ENCODE measurements at regions not wholly inside any gene's neighbourhood (a gene's known extent, or its start where the extent isn't known, plus 50 kb on each side); places are given as distances from the start of the nearest gene placed in this dataset.

DNA sequence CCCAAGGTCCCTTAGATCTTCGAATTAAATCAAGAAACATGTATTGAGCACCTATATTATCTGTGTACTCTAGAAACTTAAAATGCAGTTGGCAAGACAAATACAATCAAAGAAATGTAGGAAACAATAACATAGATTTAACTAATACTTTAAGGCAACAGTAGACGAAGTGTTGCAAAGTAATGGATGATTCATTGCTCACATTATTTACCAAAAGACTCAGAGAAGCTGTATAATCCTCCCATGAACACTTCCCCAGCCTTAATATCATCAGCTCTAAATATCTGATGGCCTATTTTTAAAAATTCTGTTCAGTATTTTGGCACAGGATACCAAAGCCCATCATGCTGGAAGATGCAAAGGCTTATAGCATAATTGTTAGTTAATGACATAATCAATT lies 272.1 kb upstream of the TTC14 start:
- Mint-ChIP-seq H3K27ac (peak overlapping the region; percentile 36; the same call in 1 of the 2 replicates), H3K4me1 (peaks cover 17% of the 10 kb centered on the region; the same call in 2 of the 3 replicates), H3K27me3 (ENCODE audit: insufficient read depth, low read depth, poor library complexity) (no peaks in the 10 kb centered on the region), H3K9me3 (no peaks in the 10 kb centered on the region), H3K36me3 (ENCODE audit: low read depth) (no peaks in the 10 kb centered on the region), H3K4me3 (no peak overlapping the region)
- H3K27ac ChIP-seq (ENCODE audit: low read depth), result no peak overlapping the region
- ATAC-seq (no peak), DNase-seq (ENCODE audit: low spot score) (no peak)
- TF ChIP-seq ZNF462 (CRISPR knock-in tag; IDR thresholded peaks at IDR 0.05) (no peak), EZH2 (IDR thresholded peaks at IDR 0.05; ENCODE audit: low read depth, unreplicated experiment) (no peak), STAT1 (IDR thresholded peaks at IDR 0.05; ENCODE audit: unreplicated experiment) (no peak)
- H2AFZ ChIP-seq, result peak overlapping the region; percentile 3; the same call in 1 of the 2 replicates
- H3K9me2 ChIP-seq (ENCODE audit: insufficient read depth), result peaks cover 3% of the 10 kb centered on the region; the same call in 1 of the 2 replicates
- H3K36me3 ChIP-seq (ENCODE audit: insufficient read depth), result no peaks in the 10 kb centered on the region
- no peaks in the 10 kb centered on the region for H3K27me3 ChIP-seq (ENCODE audit: insufficient read depth)
- peaks cover 20% of the 10 kb centered on the region for H3K4me1 ChIP-seq (ENCODE audit: insufficient read depth)
- no peaks in the 10 kb centered on the region for H4K20me1 ChIP-seq (replicated peaks; ENCODE audit: insufficient read depth)
- H3K4me2 ChIP-seq, result no peak overlapping the region
- no peaks in the 10 kb centered on the region for H3F3A ChIP-seq (replicated peaks; ENCODE audit: low read depth)
- no peak overlapping the region for H3K4me3 ChIP-seq
- H3K79me2 ChIP-seq (replicated peaks; ENCODE audit: insufficient read depth), result no peaks in the 10 kb centered on the region

- no peak for ATAC-seq
- H3K36me3 ChIP-seq (ENCODE audit: insufficient read depth), result no peaks in the 10 kb centered on the region
- DNase-seq (ENCODE audit: low spot score), result no peak
- H3K9me2 ChIP-seq (ENCODE audit: insufficient read depth), result peaks cover 3% of the 10 kb centered on the region; the same call in 1 of the 2 replicates
- H3K27ac Mint-ChIP-seq, result no peak overlapping the region
- peaks cover 20% of the 10 kb centered on the region for H3K4me1 ChIP-seq (ENCODE audit: insufficient read depth)
- no peaks in the 10 kb centered on the region for H4K20me1 ChIP-seq (replicated peaks; ENCODE audit: insufficient read depth)
- H3K4me3 ChIP-seq, result no peak overlapping the region
- no peak overlapping the region for H3K4me3 Mint-ChIP-seq
- H3K79me2 ChIP-seq (replicated peaks; ENCODE audit: insufficient read depth), result no peaks in the 10 kb centered on the region
- H3K4me2 ChIP-seq, result no peak overlapping the region
- H3F3A ChIP-seq (replicated peaks; ENCODE audit: low read depth), result no peaks in the 10 kb centered on the region
- no peaks in the 10 kb centered on the region for H3K27me3 Mint-ChIP-seq (ENCODE audit: insufficient read depth, low read depth, poor library complexity)
- no peaks in the 10 kb centered on the region for H3K36me3 Mint-ChIP-seq (ENCODE audit: low read depth)
- H3K27ac ChIP-seq (ENCODE audit: low read depth), result no peak overlapping the region
- peak overlapping the region; percentile 3; the same call in 1 of the 2 replicates for H2AFZ ChIP-seq
- H3K27me3 ChIP-seq (ENCODE audit: insufficient read depth), result no peaks in the 10 kb centered on the region
- H3K4me1 Mint-ChIP-seq, result peaks cover 17% of the 10 kb centered on the region; the same call in 2 of the 3 replicates
- H3K9me3 Mint-ChIP-seq, result no peaks in the 10 kb centered on the region
- no peak for TF ChIP-seq EZH2phosphoT487 (IDR thresholded peaks at IDR 0.05; ENCODE audit: unreplicated experiment)
- no peak for TF ChIP-seq CTCF (conservative IDR thresholded peaks at IDR 0.05; ENCODE audit: low read depth in 2 of 2)
- no peak for TF ChIP-seq ZNF331 (CRISPR knock-in tag; IDR thresholded peaks at IDR 0.05; ENCODE audit: low read depth)
- no peak for TF ChIP-seq POLR2AphosphoS5 (IDR thresholded peaks at IDR 0.05; ENCODE audit: low read depth)
- no peak for TF ChIP-seq JUNB (IDR thresholded peaks at IDR 0.05; ENCODE audit: unreplicated experiment)
- no peak for TF ChIP-seq CREB1 (CRISPR knock-in tag; IDR thresholded peaks at IDR 0.05; ENCODE audit: low read depth)
- TF ChIP-seq EZH2 (IDR thresholded peaks at IDR 0.05; ENCODE audit: low read depth, unreplicated experiment), result no peak
Observed at GRCh38 chr3:180330440-180330839, 271.5 kb upstream of the TTC14 start.

Measured in GM23338 (cell line).